OCI-LY3 (cell line): ENCODE measurements at regions not wholly inside any gene's neighbourhood (a gene's known extent, or its start where the extent isn't known, plus 50 kb on each side); places are given as distances from the start of the nearest gene placed in this dataset.

Experiments
- EZH2phosphoT487 ChIP-seq: fragments of 200-600 bp; shearing (Covaris generic); IDR thresholded peaks from 2 replicates; pipeline ENCODE4 v1.6.1; 2018; ENCODE audit warnings: antibody characterized with exemption, mixed run types, low read depth
- TF ChIP-seq, protein P1 (sequence below): fragments of 200-600, 300-600 bp; sonication (generic); IDR thresholded peaks from 2 replicates; pipeline ENCODE4 v1.5.1; 2014; ENCODE audit warnings: antibody characterized with exemption, low read length, low read depth

- TF ChIP-seq, protein P1, sequence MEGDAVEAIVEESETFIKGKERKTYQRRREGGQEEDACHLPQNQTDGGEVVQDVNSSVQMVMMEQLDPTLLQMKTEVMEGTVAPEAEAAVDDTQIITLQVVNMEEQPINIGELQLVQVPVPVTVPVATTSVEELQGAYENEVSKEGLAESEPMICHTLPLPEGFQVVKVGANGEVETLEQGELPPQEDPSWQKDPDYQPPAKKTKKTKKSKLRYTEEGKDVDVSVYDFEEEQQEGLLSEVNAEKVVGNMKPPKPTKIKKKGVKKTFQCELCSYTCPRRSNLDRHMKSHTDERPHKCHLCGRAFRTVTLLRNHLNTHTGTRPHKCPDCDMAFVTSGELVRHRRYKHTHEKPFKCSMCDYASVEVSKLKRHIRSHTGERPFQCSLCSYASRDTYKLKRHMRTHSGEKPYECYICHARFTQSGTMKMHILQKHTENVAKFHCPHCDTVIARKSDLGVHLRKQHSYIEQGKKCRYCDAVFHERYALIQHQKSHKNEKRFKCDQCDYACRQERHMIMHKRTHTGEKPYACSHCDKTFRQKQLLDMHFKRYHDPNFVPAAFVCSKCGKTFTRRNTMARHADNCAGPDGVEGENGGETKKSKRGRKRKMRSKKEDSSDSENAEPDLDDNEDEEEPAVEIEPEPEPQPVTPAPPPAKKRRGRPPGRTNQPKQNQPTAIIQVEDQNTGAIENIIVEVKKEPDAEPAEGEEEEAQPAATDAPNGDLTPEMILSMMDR, result no peak
- TF ChIP-seq EZH2phosphoT487, result no peak
Measured at GRCh38 chr1:238649200-238649599, 737.2 kb upstream of the CHRM3 start.
